Activated T-cell treated with anti-CD3 and anti-CD28 coated beads, Interleukin-2, amount 50 U/mL, for 24 hours (primary cell): ENCODE measurements at regions not wholly inside any gene's neighbourhood (a gene's known extent, or its start where the extent isn't known, plus 50 kb on each side); places are given as distances from the start of the nearest gene placed in this dataset.
"Not testable (repeated sequence)": the region's sequence is repeated elsewhere in the genome, so short reads cannot be mapped to it uniquely, and the experiment has no call there.

Experiments used
- DNase-seq: peaks from one replicate; pipeline ENCODE4 v3.0.0-alpha.2; 2020
- H3K27ac Mint-ChIP-seq: 2 replicates; pipeline ENCODE4 v1.8.0; 2020; ENCODE audit warnings: mild to moderate bottlenecking, mixed read lengths
- H3K27me3 Mint-ChIP-seq: 2 replicates; pipeline ENCODE4 v1.8.0; 2020; ENCODE audit warnings: mixed read lengths
- H3K36me3 Mint-ChIP-seq: 2 replicates; pipeline ENCODE4 v1.8.0; 2020; ENCODE audit warnings: low read depth, mixed read lengths
- H3K4me1 Mint-ChIP-seq: 2 replicates; pipeline ENCODE4 v1.8.0; 2020; ENCODE audit warnings: low read depth, mixed read lengths
- H3K4me3 Mint-ChIP-seq: 2 replicates; pipeline ENCODE4 v1.8.0; 2020; ENCODE audit warnings: mild to moderate bottlenecking, moderate library complexity, mixed read lengths
- H3K9me3 Mint-ChIP-seq: 2 replicates; pipeline ENCODE4 v1.8.0; 2020; ENCODE audit warnings: mixed read lengths

GRCh38 chr1:147103416-147104155, 68.7 kb downstream of the PRKAB2 start:
- not testable (repeated sequence) for H3K9me3 Mint-ChIP-seq, H3K27ac Mint-ChIP-seq, H3K36me3 Mint-ChIP-seq, DNase-seq, H3K4me1 Mint-ChIP-seq, H3K4me3 Mint-ChIP-seq
- peaks cover 28% of the 10 kb centered on the region for H3K27me3 Mint-ChIP-seq

GRCh38 chr1:147099192-147099591, 73.1 kb downstream of the PRKAB2 start:
- Mint-ChIP-seq H3K27me3 (peaks cover 12% of the 10 kb centered on the region), H3K4me1 (no peaks in the 10 kb centered on the region), H3K4me3 (no peak overlapping the region), H3K27ac (no peak overlapping the region), H3K9me3 (no peaks in the 10 kb centered on the region), H3K36me3 (no peaks in the 10 kb centered on the region)
- DNase-seq: no peak

- H3K27me3 Mint-ChIP-seq: peaks cover 13% of the 10 kb centered on the region
- not testable (repeated sequence) for H3K9me3 Mint-ChIP-seq, H3K4me3 Mint-ChIP-seq, DNase-seq, H3K4me1 Mint-ChIP-seq, H3K27ac Mint-ChIP-seq, H3K36me3 Mint-ChIP-seq
These were observed 73.8 kb downstream of the PRKAB2 start for GRCh38 chr1:147098338-147098973.

- Mint-ChIP-seq H3K9me3 (no peaks in the 10 kb centered on the region), H3K4me1 (no peaks in the 10 kb centered on the region), H3K4me3 (no peak overlapping the region), H3K36me3 (no peaks in the 10 kb centered on the region), H3K27me3 (peaks cover 16% of the 10 kb centered on the region), H3K27ac (no peak overlapping the region)
- DNase-seq: no peak
These were observed 76.6 kb downstream of the PRKAB2 start for GRCh38 chr1:147095691-147096090.

- peaks cover 20% of the 10 kb centered on the region for H3K27me3 Mint-ChIP-seq
- H3K9me3 Mint-ChIP-seq: no peaks in the 10 kb centered on the region
- no peak overlapping the region for H3K27ac Mint-ChIP-seq
- H3K4me3 Mint-ChIP-seq: no peak overlapping the region
- DNase-seq: no peak
- no peaks in the 10 kb centered on the region for H3K36me3 Mint-ChIP-seq
- H3K4me1 Mint-ChIP-seq: peaks cover 4% of the 10 kb centered on the region
These were observed 80.5 kb downstream of the PRKAB2 start for GRCh38 chr1:147091801-147092200.

GRCh38 chr1:147089457-147089856, 82.8 kb downstream of the PRKAB2 start:
- no peak overlapping the region for H3K27ac Mint-ChIP-seq
- peaks cover 4% of the 10 kb centered on the region for H3K36me3 Mint-ChIP-seq
- H3K9me3 Mint-ChIP-seq: peaks cover 4% of the 10 kb centered on the region
- peaks cover 11% of the 10 kb centered on the region for H3K4me1 Mint-ChIP-seq
- H3K4me3 Mint-ChIP-seq: no peak overlapping the region
- no peak for DNase-seq
- H3K27me3 Mint-ChIP-seq: peaks cover 31% of the 10 kb centered on the region

GRCh38 chr1:147086129-147086528, 86.1 kb downstream of the PRKAB2 start:
- Mint-ChIP-seq H3K27ac (no peak overlapping the region), H3K9me3 (peaks cover 4% of the 10 kb centered on the region), H3K36me3 (peaks cover 4% of the 10 kb centered on the region), H3K4me1 (peaks cover 33% of the 10 kb centered on the region), H3K4me3 (no peak overlapping the region), H3K27me3 (peaks cover 51% of the 10 kb centered on the region)
- no peak for DNase-seq

- Mint-ChIP-seq H3K4me3 (peak overlapping the region; percentile 84), H3K9me3 (peaks cover 4% of the 10 kb centered on the region), H3K4me1 (peaks cover 49% of the 10 kb centered on the region), H3K27me3 (peaks cover 61% of the 10 kb centered on the region), H3K36me3 (peaks cover 4% of the 10 kb centered on the region), H3K27ac (peak overlapping the region; percentile 100)
- DNase-seq: peak; percentile 90
These were observed 87.8 kb downstream of the PRKAB2 start for GRCh38 chr1:147084273-147085096.

- Mint-ChIP-seq H3K27me3 (peaks cover 65% of the 10 kb centered on the region), H3K27ac (peak overlapping the region; percentile 100), H3K9me3 (peaks cover 4% of the 10 kb centered on the region), H3K36me3 (peaks cover 4% of the 10 kb centered on the region), H3K4me3 (peak overlapping the region; percentile 84), H3K4me1 (peaks cover 54% of the 10 kb centered on the region)
- DNase-seq: no peak
These were observed 88.4 kb downstream of the PRKAB2 start for GRCh38 chr1:147083919-147084272.

GRCh38 chr1:147080671-147081394, 91.4 kb downstream of the PRKAB2 start:
- H3K36me3 Mint-ChIP-seq: peaks cover 4% of the 10 kb centered on the region
- peaks cover 59% of the 10 kb centered on the region for H3K4me1 Mint-ChIP-seq
- peaks cover 83% of the 10 kb centered on the region for H3K27me3 Mint-ChIP-seq
- H3K9me3 Mint-ChIP-seq: no peaks in the 10 kb centered on the region
- no peak for DNase-seq
- H3K27ac Mint-ChIP-seq: no peak overlapping the region
- H3K4me3 Mint-ChIP-seq: peak overlapping the region; percentile 68

- Mint-ChIP-seq H3K4me3 (peak overlapping the region; percentile 68), H3K9me3 (no peaks in the 10 kb centered on the region), H3K4me1 (peaks cover 57% of the 10 kb centered on the region), H3K27ac (no peak overlapping the region), H3K27me3 (peaks cover 90% of the 10 kb centered on the region), H3K36me3 (peaks cover 4% of the 10 kb centered on the region)
- DNase-seq: peak; percentile 52
These were observed 92.1 kb downstream of the PRKAB2 start for GRCh38 chr1:147080006-147080661.

- H3K27me3 Mint-ChIP-seq: peaks cover 92% of the 10 kb centered on the region
- no peak overlapping the region for H3K27ac Mint-ChIP-seq
- peaks cover 52% of the 10 kb centered on the region for H3K4me1 Mint-ChIP-seq
- DNase-seq: peak; percentile 38
- no peaks in the 10 kb centered on the region for H3K36me3 Mint-ChIP-seq
- peak overlapping the region; percentile 68 for H3K4me3 Mint-ChIP-seq
- no peaks in the 10 kb centered on the region for H3K9me3 Mint-ChIP-seq
These were observed 92.8 kb downstream of the PRKAB2 start for GRCh38 chr1:147079400-147080005.

GRCh38 chr1:147078606-147079399, 93.5 kb downstream of the PRKAB2 start:
- peaks cover 47% of the 10 kb centered on the region for H3K4me1 Mint-ChIP-seq
- peak overlapping the region; percentile 68 for H3K4me3 Mint-ChIP-seq
- DNase-seq: no peak
- H3K27me3 Mint-ChIP-seq: peaks cover 96% of the 10 kb centered on the region
- no peaks in the 10 kb centered on the region for H3K9me3 Mint-ChIP-seq
- H3K36me3 Mint-ChIP-seq: no peaks in the 10 kb centered on the region
- no peak overlapping the region for H3K27ac Mint-ChIP-seq
